NCI-H526 (cell line): ENCODE measurements at regions not wholly inside any gene's neighbourhood (a gene's known extent, or its start where the extent isn't known, plus 50 kb on each side); places are given as distances from the start of the nearest gene placed in this dataset.
A peak's percentile ranks its signal among the peaks of the same experiment; 100 is the strongest.
"Not testable (repeated sequence)": the region's sequence is repeated elsewhere in the genome, so short reads cannot be mapped to it uniquely, and the experiment has no call there.

Experiments
- DNase-seq, 2 experiments: peaks; one replicate each; lab custom pipeline; 2025; lab: John Stamatoyannopoulos, UW

DNA sequence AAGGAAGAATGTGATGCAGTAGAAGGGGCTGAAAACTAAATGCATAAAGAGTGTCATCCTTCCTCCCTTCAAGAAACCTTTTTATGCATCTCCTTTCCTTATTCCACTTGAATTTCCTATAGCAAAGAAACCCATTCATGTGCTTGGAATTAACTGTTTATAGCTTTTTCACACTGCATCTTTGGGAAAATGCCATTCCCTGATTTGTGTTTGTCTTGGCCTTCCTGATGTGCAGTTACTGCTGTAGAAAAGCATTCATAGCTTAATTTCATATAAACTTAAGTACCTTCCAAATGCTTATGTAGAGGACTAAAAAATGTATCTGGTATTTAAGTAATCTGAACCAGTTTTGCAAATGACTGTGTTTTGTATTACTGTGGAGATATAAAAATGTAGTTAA, 61.8 kb downstream of the SDR9C7 start:
- DNase-seq = no peak

GRCh38 chr12:56867216-56867615, 67.0 kb downstream of the SDR9C7 start:
- DNase-seq = no peak

DNA sequence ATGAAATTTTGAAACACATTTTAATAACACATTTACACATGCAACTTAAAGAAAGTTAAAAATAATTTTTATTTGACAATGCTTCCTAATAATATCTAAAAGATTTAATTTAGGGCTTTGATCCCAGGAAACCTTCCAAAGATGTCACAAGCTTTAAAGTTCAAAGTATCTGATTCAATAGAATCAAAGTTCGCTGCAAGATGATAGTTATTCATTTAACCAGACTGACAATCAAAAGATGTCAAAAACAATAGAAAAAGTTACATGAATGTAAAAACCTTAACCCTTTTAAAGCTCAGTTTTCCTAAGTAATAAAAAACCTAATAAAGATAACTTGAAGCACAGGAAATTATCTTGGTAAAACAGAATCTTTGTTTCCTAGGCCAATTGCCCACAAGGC, 67.7 kb downstream of the SDR9C7 start:
- no peak for DNase-seq

GRCh38 chr12:56864318-56864717, 69.9 kb downstream of the SDR9C7 start:
- DNase-seq = no peak

DNA sequence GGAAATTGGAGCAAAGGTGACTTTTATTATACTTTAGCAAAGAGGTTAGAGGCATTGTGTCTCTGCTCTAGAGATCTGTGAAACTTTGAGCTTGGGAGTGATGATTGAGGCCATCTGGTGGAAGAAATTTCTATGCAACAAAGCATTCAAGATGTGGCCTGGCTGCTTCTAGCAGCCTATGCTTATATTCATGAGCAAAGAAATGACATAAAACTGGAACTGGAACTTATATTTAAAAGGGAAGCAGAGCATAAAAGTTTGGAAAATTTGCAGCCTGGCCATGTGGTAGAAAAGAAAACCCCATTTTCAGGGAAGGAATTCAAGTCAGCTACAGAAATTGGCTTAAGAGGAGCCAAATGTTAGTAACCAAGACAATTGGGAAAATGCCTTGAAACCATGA, 70.4 kb downstream of the SDR9C7 start:
- no peak for DNase-seq

DNA sequence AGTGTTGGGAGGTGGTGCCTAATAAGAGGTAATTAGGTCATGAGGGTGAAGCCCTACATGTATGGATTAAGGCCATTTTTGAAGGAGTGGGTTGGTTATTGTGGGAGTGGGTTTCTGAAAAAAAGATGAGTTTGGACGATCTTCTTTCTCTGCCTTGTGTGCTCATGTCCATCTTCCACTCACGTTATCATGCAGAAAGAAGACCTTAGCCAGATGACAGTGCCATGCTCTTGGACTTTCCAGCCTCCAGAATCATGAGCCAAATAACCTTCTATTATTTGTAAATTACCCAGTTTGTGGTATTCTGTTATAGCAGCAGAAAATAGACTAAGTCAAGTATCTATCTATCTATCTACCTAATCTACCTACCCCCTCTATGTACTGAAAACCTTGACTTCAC, 71.9 kb downstream of the SDR9C7 start:
- DNase-seq = no peak

- DNase-seq = not testable (repeated sequence)
Observed at GRCh38 chr12:56853392-56853978, 80.7 kb downstream of the SDR9C7 start.

DNA sequence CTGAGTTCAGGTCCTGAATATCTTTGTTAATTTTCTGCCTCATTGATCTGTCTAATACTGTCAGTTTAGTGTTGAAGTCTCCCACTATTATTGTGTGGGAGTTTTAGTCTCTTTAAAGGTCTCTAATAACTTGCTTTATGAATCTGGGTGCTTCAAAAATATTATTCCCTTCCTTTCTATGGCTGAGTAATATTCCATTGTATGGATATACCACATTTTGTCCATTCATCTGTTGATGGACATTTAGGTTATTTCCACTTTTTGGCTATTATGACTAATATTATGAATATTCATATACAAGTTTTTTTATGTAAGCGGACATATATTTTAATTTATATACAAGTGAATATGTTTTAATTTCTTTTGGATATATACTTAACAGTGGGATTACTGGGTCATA, 82.7 kb downstream of the SDR9C7 start:
- no peak for DNase-seq

DNA sequence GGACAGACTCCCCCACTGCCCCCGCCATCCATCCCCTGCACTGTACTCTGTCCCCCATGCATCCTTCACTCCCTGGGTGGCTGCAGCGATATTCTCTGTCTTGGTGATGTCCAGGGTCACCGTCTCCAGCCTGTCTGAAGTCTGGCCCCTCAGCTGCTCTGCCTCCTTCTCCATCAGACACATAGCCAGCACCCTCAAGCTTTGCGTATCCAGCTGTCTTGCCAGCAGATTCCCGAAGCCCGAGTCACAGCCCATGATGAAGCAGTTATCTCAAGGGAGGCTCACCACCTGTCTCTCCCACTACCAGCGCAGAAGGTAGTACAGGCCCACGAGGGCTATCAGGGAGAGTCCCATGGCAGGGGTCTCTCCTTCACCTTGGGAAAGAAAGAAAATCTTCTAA, 77.8 kb downstream of the HSD17B6 start:
- DNase-seq = no peak

DNA sequence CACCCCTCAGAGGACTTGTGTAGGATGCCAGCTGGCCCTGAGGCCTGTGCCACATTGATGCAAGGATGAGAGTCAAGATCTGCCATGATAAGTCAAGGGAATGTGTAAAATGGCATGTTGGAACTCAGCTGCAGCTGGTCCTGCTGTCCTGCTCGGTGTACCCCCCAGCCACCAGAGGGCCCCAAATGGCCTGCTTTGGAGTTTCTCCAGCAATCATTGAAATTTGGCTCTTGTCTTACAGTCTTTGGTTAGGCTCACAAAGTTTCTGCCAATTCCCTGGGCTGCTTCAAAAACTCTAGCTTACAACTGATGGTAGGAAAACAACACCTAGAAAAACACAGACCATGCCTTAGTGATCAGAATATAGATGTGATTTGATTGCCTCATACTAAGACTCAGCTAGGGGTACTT, 76.8 kb downstream of the HSD17B6 start:
- DNase-seq = peak; percentile 5 to 41

- no peak for DNase-seq
Observed at GRCh38 chr12:56839489-56839848, 76.3 kb downstream of the HSD17B6 start.

- DNase-seq = no peak
Observed at GRCh38 chr12:56838621-56839488, 75.7 kb downstream of the HSD17B6 start.
